ENCODE measurements at regions not wholly inside any gene's neighbourhood (a gene's known extent, or its start where the extent isn't known, plus 50 kb on each side); places are given as distances from the start of the nearest gene placed in this dataset.

- no peak for TF ChIP-seq RUNX1 (IDR thresholded peaks at IDR 0.05; ENCODE audit: low read depth)
- no peak for TF ChIP-seq EZH2 (IDR thresholded peaks at IDR 0.05; ENCODE audit: borderline replicate concordance, low read depth, low read length)
- no peak for TF ChIP-seq SP1 (CRISPR knock-in tag; IDR thresholded peaks at IDR 0.05)
- no peak for TF ChIP-seq POLR2AphosphoS5 (IDR thresholded peaks at IDR 0.05; ENCODE audit: control insufficient read depth, insufficient read depth, low read depth, low read length)
- no peak for TF ChIP-seq CTCF (IDR thresholded peaks at IDR 0.05 in 2 of 3, conservative IDR thresholded peaks at IDR 0.05 in 1 of 3; ENCODE audit: insufficient read depth in 2 of 3, low read depth in 1 of 3, low read length in 3 of 3)
- TF ChIP-seq NCOA1 (IDR thresholded peaks at IDR 0.05; ENCODE audit: low read depth): no peak
- TF ChIP-seq ZNF695 (CRISPR knock-in tag; IDR thresholded peaks at IDR 0.05): no peak
- no peak for TF ChIP-seq TBP (optimal IDR thresholded peaks at IDR 0.05; ENCODE audit: low read depth, low read length)
- no peak for TF ChIP-seq REST (IDR thresholded peaks at IDR 0.05; ENCODE audit: borderline replicate concordance)
- no peak for TF ChIP-seq REST (CRISPR knock-in tag; IDR thresholded peaks at IDR 0.05; ENCODE audit: low read depth)
- TF ChIP-seq POLR2A (conservative IDR thresholded peaks at IDR 0.05): no peak
- no peak for TF ChIP-seq HDGF (IDR thresholded peaks at IDR 0.05)
- TF ChIP-seq ZNF280A (IDR thresholded peaks at IDR 0.05; ENCODE audit: low read depth, partially characterized antibody): no peak
- TF ChIP-seq ZNF717 (CRISPR knock-in tag; IDR thresholded peaks at IDR 0.05): no peak
- TF ChIP-seq CBFB (CRISPR knock-in tag; IDR thresholded peaks at IDR 0.05): no peak
These were observed 756.4 kb upstream of the CDH7 start for GRCh38 chr18:64994370-64994769.

Data from K562 (cell line).